ENCODE measurements at regions not wholly inside any gene's neighbourhood (a gene's known extent, or its start where the extent isn't known, plus 50 kb on each side); places are given as distances from the start of the nearest gene placed in this dataset.

DNA sequence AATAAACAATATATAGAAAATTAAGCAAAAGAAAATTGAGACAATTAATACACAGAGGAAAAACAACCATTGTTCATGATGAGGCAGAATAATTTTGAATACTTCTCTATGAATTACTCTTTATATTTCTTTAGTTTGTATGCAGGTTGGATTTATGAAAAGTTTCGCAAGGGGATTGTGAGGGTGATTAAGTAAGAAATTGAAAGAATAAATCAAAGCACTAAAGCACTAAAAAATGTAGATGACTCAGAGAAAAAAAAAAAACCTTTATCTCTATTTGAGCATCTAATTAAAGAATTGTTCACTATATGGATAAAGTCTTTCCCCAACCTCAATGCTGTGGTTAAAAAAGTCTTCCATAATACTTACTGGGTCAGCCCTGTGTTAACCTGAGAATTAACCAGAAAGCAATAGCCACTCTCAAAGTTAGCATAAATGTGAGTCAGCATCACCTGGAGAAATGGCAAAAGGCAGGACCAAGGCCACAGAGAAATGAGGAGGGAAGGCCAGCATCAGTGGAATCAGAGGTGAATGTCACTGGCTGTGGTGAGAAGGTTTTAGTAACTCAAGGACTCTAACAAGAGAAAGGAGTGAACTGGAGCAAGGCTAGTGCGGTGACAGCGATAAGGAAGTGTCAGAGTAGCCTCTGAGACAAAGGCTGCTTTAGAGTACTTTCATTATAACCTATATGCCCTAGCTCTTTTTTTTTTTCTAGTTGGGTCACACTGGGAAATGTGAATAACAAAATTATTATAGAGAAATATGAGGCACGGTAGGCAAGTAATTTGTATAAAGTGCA is 310.4 kb downstream of the KCNC2 start:
- TF ChIP-seq, protein P1, sequence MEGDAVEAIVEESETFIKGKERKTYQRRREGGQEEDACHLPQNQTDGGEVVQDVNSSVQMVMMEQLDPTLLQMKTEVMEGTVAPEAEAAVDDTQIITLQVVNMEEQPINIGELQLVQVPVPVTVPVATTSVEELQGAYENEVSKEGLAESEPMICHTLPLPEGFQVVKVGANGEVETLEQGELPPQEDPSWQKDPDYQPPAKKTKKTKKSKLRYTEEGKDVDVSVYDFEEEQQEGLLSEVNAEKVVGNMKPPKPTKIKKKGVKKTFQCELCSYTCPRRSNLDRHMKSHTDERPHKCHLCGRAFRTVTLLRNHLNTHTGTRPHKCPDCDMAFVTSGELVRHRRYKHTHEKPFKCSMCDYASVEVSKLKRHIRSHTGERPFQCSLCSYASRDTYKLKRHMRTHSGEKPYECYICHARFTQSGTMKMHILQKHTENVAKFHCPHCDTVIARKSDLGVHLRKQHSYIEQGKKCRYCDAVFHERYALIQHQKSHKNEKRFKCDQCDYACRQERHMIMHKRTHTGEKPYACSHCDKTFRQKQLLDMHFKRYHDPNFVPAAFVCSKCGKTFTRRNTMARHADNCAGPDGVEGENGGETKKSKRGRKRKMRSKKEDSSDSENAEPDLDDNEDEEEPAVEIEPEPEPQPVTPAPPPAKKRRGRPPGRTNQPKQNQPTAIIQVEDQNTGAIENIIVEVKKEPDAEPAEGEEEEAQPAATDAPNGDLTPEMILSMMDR (IDR thresholded peaks at IDR 0.05; ENCODE audit: borderline replicate concordance, extremely low read depth, low read length, poor library complexity, severe bottlenecking): no peak
- TF ChIP-seq EZH2 (IDR thresholded peaks at IDR 0.05; ENCODE audit: borderline replicate concordance, low read depth, low read length, severe bottlenecking): no peak

Measured in DND-41 (cell line).